NCI-H526 (cell line): ENCODE measurements at regions not wholly inside any gene's neighbourhood (a gene's known extent, or its start where the extent isn't known, plus 50 kb on each side); places are given as distances from the start of the nearest gene placed in this dataset.
A peak's percentile ranks its signal among the peaks of the same experiment; 100 is the strongest.
"Not testable (repeated sequence)": the region's sequence is repeated elsewhere in the genome, so short reads cannot be mapped to it uniquely, and the experiment has no call there.

Experiments used
- DNase-seq, 2 experiments: peaks; one replicate each; lab custom pipeline; 2025; lab: John Stamatoyannopoulos, UW

DNA sequence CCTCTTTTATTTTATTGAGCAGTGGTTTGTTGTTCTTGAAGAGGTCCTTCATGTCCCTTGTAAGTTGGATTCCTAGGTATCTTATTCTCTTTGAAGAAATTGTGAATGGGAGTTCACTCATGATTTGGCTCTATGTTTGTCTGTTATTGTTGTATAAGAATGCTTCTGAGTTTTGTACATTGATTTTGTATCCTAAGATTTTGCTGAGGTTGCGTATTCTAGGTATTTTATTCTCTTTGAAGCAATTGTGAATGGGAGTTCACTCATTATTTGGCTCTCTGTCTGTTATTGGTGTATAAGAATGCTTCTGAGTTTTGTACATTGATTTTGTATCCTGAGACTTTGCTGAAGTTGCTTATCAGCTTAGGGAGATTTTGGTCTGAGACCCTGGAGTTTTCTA, 193.5 kb upstream of the EIF1AY start:
- not testable (repeated sequence) for DNase-seq

- DNase-seq: no peak
Observed at GRCh38 chrY:20408201-20408600, 167.4 kb upstream of the EIF1AY start.

GRCh38 chrY:20422752-20423151, 152.8 kb upstream of the EIF1AY start:
- DNase-seq: no peak

DNA sequence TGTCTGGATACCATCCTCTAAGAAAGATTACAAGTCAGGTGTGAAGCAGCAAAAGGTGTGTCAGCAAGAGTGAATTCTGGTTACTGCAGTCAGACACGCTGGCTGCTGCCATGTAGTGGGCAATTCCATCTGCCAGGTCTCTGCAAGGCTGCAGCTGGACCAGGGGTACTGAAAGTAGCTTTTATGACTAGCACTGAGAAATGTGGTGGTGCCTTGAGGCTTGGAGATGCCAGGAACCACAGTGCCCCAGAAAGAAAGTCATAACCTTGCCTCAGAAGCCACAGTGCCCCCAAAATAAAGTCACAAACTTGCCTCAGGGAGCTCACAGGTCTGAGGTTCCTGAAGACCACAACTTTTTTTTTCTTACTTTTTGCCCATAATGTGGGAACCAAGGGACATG, 141.9 kb upstream of the EIF1AY start:
- DNase-seq: no peak

GRCh38 chrY:20444170-20444569, 131.4 kb upstream of the EIF1AY start:
- DNase-seq: peak in 1 of 2 experiments; percentile 1

DNA sequence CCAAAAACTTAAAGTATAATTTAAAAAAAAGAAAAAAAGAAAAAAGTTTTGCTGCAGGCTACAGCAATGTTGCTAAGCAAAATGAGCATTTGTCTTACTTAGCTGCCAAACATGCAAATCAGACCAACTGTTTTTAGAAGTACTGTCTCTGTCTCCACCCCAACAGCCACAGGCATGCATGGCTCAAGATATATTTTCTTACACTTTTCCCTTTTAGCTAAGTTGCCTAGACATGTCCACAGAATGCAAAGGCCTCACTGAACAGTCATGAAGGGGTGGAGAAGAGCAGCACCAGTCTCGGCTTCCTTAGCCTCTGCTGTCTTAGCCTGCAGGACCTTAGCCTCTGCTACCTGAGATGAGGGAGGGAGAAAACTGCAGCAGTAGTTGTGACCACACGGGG, 128.0 kb upstream of the EIF1AY start:
- no peak for DNase-seq

DNA sequence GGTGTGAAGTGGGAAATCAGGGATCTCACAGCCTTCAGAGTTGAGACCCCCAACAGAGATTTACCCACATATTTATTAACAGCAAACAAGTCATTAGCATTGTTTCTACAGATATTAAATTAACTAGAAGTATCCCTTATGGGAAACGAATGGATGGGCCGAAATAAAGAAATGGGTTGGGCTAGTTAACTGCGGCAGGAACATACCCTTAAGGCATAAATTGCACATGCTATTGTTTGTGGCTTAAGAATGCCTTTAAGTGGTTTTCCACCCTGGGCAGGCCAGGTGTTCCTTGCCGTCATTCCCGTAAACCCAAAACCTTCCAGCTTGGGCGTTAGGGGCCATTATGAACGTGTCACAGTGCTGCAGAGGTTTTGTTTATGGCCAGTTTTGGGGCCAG, 126.3 kb upstream of the EIF1AY start:
- no peak for DNase-seq

DNA sequence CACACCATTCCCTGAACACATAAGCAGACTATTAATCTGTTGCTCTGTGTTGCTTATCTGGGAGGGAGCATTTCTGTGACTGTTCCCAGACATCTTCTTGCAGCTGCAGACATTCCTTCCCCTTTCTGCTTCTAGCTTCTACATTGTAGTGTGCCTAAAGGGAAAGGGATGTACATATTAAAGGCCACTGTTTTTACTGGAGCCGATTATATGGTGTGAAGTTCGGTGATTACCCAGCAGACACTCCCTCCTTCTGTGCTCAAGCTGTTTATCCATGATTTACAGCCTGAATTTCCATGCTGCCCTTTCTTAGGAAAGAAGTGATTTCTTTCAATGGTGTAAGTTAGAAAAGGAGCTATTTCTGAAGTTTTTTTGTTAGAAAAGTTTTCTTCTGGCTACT, 105.4 kb upstream of the EIF1AY start:
- no peak for DNase-seq

DNA sequence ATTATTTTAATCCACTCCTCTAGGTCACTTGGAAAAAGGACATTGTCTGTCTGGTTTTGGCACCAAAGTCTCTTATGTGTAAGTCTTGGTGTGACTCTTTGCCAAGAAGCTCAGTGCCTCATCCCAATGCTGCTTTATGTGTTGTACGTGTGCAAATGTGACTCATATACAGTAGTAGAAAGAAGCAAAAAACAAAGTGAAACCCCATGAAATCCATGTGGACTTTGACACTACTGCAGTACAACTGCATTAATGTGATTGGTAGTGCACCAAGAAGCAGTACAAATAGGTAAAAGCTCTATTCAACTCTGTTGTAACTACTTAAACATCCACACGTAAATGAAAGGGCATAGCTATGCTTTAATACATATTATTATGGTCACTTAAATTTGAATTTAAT, 59.6 kb upstream of the EIF1AY start:
- DNase-seq: no peak
